ENCODE measurements at regions not wholly inside any gene's neighbourhood (a gene's known extent, or its start where the extent isn't known, plus 50 kb on each side); places are given as distances from the start of the nearest gene placed in this dataset.

- H2AFZ ChIP-seq (ENCODE audit: low read length): no peak overlapping the region
- no peak for DNase-seq
- no peaks in the 10 kb centered on the region for H4K20me1 ChIP-seq (ENCODE audit: insufficient read depth, low read length)
- no peak overlapping the region for H3K4me2 ChIP-seq (ENCODE audit: low read depth, low read length)
- no peaks in the 10 kb centered on the region for H3F3A ChIP-seq (ENCODE audit: insufficient read depth, low read length)
- H3K4me3 ChIP-seq (ENCODE audit: low read length): no peak overlapping the region
- no peak for TF ChIP-seq CTCF (IDR thresholded peaks at IDR 0.05; ENCODE audit: low read length)
- no peak for TF ChIP-seq EZH2 (optimal IDR thresholded peaks at IDR 0.05; ENCODE audit: low read depth, low read length)
- H3K27me3 ChIP-seq (replicated peaks; ENCODE audit: insufficient read depth, low read length): no peaks in the 10 kb centered on the region
- no peak overlapping the region for H3K27ac ChIP-seq (ENCODE audit: low read length)
- no peaks in the 10 kb centered on the region for H3K36me3 ChIP-seq (replicated peaks; ENCODE audit: insufficient read depth, low read length)
- no peaks in the 10 kb centered on the region for H3K9me2 ChIP-seq (replicated peaks; ENCODE audit: insufficient read depth, low read length)
- H3K79me2 ChIP-seq (ENCODE audit: low read length): no peaks in the 10 kb centered on the region
- no peak overlapping the region for H3K9ac ChIP-seq (ENCODE audit: low read length)
- no peaks in the 10 kb centered on the region for H3K4me1 ChIP-seq (ENCODE audit: low read length)
- H3K9me3 ChIP-seq (replicated peaks; ENCODE audit: insufficient read depth, low read length): no peaks in the 10 kb centered on the region
These were observed 1026.7 kb upstream of the TENM3 start for GRCh38 chr4:181216501-181216900.

DNA sequence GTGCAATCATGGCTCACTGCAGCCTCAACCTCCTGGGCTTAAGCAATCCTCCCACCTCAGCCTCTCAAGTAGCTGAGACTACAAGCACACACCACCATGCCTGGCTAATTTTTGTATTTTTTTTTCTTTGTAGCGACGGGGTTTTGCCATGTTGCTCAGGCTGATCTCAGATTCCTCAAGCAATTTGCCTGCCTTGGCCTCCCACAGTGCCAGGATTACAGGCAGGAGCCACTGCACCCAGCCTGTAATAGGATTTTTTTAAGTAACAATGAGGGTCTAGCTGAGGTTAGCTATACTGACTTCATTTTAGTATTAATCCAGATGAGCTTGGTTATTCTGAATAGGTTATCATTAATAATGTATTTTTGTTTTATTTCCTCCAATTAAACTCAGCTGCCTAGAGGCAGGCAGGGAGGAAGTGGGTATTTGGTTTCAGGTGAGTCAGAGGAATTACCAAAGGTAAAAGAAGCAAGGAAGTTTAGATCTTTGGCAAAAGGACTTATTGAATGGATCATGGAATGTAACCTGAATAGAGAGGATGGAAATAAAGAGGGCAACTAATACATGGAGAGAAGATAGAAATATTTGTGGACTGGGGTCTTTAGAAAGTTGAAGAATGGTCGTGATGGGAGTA is 1023.3 kb upstream of the TENM3 start:
- Histone ChIP-seq H3K27ac (ENCODE audit: low read length) (no peak overlapping the region), H3K4me3 (ENCODE audit: low read length) (no peak overlapping the region), H3K4me1 (ENCODE audit: low read length) (no peaks in the 10 kb centered on the region), H3K9ac (ENCODE audit: low read length) (no peak overlapping the region), H3K79me2 (ENCODE audit: low read length) (no peaks in the 10 kb centered on the region), H3K9me3 (replicated peaks; ENCODE audit: insufficient read depth, low read length) (no peaks in the 10 kb centered on the region), H3K9me2 (replicated peaks; ENCODE audit: insufficient read depth, low read length) (no peaks in the 10 kb centered on the region), H3K27me3 (replicated peaks; ENCODE audit: insufficient read depth, low read length) (no peaks in the 10 kb centered on the region), H2AFZ (ENCODE audit: low read length) (no peak overlapping the region), H3K4me2 (ENCODE audit: low read depth, low read length) (no peak overlapping the region), H3K36me3 (replicated peaks; ENCODE audit: insufficient read depth, low read length) (no peaks in the 10 kb centered on the region), H4K20me1 (ENCODE audit: insufficient read depth, low read length) (no peaks in the 10 kb centered on the region), H3F3A (ENCODE audit: insufficient read depth, low read length) (no peaks in the 10 kb centered on the region)
- no peak for DNase-seq
- TF ChIP-seq EZH2phosphoT487 (IDR thresholded peaks at IDR 0.05; ENCODE audit: low read length) (no peak), EZH2 (optimal IDR thresholded peaks at IDR 0.05; ENCODE audit: low read depth, low read length) (no peak), CTCF (IDR thresholded peaks at IDR 0.05; ENCODE audit: low read length) (no peak)

GRCh38 chr4:181224852-181225251 is 1018.4 kb upstream of the TENM3 start:
- Histone ChIP-seq H2AFZ (ENCODE audit: low read length) (no peak overlapping the region), H3K4me3 (ENCODE audit: low read length) (no peak overlapping the region), H4K20me1 (ENCODE audit: insufficient read depth, low read length) (no peaks in the 10 kb centered on the region), H3K4me2 (ENCODE audit: low read depth, low read length) (no peak overlapping the region), H3K79me2 (ENCODE audit: low read length) (no peaks in the 10 kb centered on the region), H3F3A (ENCODE audit: insufficient read depth, low read length) (no peaks in the 10 kb centered on the region), H3K27me3 (replicated peaks; ENCODE audit: insufficient read depth, low read length) (no peaks in the 10 kb centered on the region), H3K36me3 (replicated peaks; ENCODE audit: insufficient read depth, low read length) (no peaks in the 10 kb centered on the region), H3K9ac (ENCODE audit: low read length) (no peak overlapping the region), H3K4me1 (ENCODE audit: low read length) (no peaks in the 10 kb centered on the region), H3K9me2 (replicated peaks; ENCODE audit: insufficient read depth, low read length) (no peaks in the 10 kb centered on the region), H3K9me3 (replicated peaks; ENCODE audit: insufficient read depth, low read length) (no peaks in the 10 kb centered on the region), H3K27ac (ENCODE audit: low read length) (no peak overlapping the region)
- DNase-seq: no peak
- no peak for TF ChIP-seq EZH2 (optimal IDR thresholded peaks at IDR 0.05; ENCODE audit: low read depth, low read length)
- no peak for TF ChIP-seq EZH2phosphoT487 (IDR thresholded peaks at IDR 0.05; ENCODE audit: low read length)
- TF ChIP-seq CTCF (IDR thresholded peaks at IDR 0.05; ENCODE audit: low read length): no peak

Measured in MM.1S (cell line).